Pancreas (tissue), 10 donors: ENCODE measurements at regions not wholly inside any gene's neighbourhood (a gene's known extent, or its start where the extent isn't known, plus 50 kb on each side); places are given as distances from the start of the nearest gene placed in this dataset.

ENCODE experiments used
- ATAC-seq, 4 donors: fragments of 200-7000 bp; cut with Tn5 transposase; one replicate each; pipeline versions ENCODE4 v1.8.0 to v1.9.1; 2020; ENCODE audit warnings: mild to moderate bottlenecking in 4 of 4, moderate library complexity in 4 of 4
- DNase-seq, 6 donors: peaks; one replicate each; pipeline ENCODE4 v3.0.0-alpha.2; 2020
- FAIRE-seq: peaks from 2 replicates; lab custom pipeline; 2012; peaks lifted over from hg19 to GRCh38; lab: Jason Lieb, UNC
- H3K27ac ChIP-seq, 4 donors: fragments of 200-600 bp; sonication (generic); 1 replicate in 3 of 4; 2 replicates in 1 of 4; pipeline versions ENCODE4 v1.5.0 to v1.8.0; 2020
- H3K27me3 ChIP-seq, 4 donors: fragments of 200-600 bp; one replicate each; pipeline ENCODE4 v1.8.0; 2021
- H3K36me3 ChIP-seq, 3 donors: fragments of 200-600 bp; sonication (generic) in 1 of 3; one replicate each; pipeline versions ENCODE4 v1.5.0 to v1.8.0; 2020 to 2021
- H3K4me1 ChIP-seq, 3 donors: fragments of 200-600 bp; one replicate each; pipeline ENCODE4 v1.8.0; 2021
- H3K4me3 ChIP-seq, 4 donors: fragments of 200-600 bp; sonication (generic) in 2 of 4; one replicate each; pipeline versions ENCODE4 v1.5.0 to v1.8.0; 2020 to 2021
- H3K9me3 ChIP-seq, 4 donors: fragments of 200-600 bp; one replicate each; pipeline ENCODE4 v1.8.0; 2021
- WGBS, 2 donors: extraction: QIAGEN DNeasy Blood & Tissue Kit; methylation state at CpG; one replicate each; pipeline ENCODE4 v1.1.7; 2013; 5-methylcytosine and 5-hydroxymethylcytosine counted together
- intact Hi-C, 3 donors: fragments of 100-400 bp; cut with DNase I; formaldehyde crosslinking; loops; one replicate each; pipeline versions ENCODE4 v1.11.1 to v1.14.2; 2022
- TF ChIP-seq, protein P1 (sequence below), 4 donors: fragments of 200-600 bp; sonication (generic) in 3 of 4; IDR thresholded peaks; one replicate each; pipeline versions ENCODE4 v1.5.0 to v1.8.0; 2021; ENCODE audit warnings: antibody characterized with exemption in 4 of 4
- donor health status: healthy with polysubstance abuse.
- donor health status: DM: no; HTN: no; CAD: no; lungs with moderate emphysema.
- donor health status: DM: no; HTN: no; CAD: no.
- donor health status: control.
- donor health status: control.
- donor health status: Bipolar disorder and iron deficiency.
- donor health status: DM: yes; HTN: yes; CAD: no.
- donor health status: DM: no; HTN: no; CAD: no.
- donor health status: DM: no; HTN: no; CAD: no.
- donor health status: DM: yes; HTN: yes; CAD: no.

DNA sequence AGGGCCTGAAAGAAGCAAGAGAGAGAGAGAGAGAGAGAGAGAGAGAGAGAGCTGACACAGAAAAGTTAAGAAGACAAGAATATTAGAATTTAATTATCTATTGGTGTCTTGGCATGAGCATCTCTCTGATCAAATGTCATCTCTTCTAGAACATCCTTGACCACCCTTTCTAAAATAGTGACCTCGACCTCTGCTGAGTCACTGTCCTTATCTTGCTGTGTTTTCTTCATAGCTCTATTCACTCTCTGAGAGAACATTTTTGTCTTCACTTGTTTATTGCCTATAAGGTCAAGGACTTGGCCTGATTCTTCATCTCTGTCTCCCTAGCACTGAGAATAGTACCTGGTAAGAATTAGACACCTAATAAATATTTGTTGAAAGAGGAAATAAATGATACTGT, 383.8 kb upstream of the RPS23 start:
- TF ChIP-seq, protein P1, sequence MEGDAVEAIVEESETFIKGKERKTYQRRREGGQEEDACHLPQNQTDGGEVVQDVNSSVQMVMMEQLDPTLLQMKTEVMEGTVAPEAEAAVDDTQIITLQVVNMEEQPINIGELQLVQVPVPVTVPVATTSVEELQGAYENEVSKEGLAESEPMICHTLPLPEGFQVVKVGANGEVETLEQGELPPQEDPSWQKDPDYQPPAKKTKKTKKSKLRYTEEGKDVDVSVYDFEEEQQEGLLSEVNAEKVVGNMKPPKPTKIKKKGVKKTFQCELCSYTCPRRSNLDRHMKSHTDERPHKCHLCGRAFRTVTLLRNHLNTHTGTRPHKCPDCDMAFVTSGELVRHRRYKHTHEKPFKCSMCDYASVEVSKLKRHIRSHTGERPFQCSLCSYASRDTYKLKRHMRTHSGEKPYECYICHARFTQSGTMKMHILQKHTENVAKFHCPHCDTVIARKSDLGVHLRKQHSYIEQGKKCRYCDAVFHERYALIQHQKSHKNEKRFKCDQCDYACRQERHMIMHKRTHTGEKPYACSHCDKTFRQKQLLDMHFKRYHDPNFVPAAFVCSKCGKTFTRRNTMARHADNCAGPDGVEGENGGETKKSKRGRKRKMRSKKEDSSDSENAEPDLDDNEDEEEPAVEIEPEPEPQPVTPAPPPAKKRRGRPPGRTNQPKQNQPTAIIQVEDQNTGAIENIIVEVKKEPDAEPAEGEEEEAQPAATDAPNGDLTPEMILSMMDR (IDR thresholded peaks at IDR 0.05), result no peak
- intact Hi-C loops, result no loop called here
- Histone ChIP-seq H3K4me3 (no peak overlapping the region), H3K27me3 (no peaks in the 10 kb centered on the region), H3K27ac (no peak overlapping the region), H3K36me3 (no peaks in the 10 kb centered on the region), H3K9me3 (no peaks in the 10 kb centered on the region), H3K4me1 (no peaks in the 10 kb centered on the region)
- ATAC-seq, result no peak
- no peak for FAIRE-seq
- DNase-seq, result no peak
- WGBS, 2 donors, result 61 to 71% methylated on average over 1 of the region's 1 CpG

DNA sequence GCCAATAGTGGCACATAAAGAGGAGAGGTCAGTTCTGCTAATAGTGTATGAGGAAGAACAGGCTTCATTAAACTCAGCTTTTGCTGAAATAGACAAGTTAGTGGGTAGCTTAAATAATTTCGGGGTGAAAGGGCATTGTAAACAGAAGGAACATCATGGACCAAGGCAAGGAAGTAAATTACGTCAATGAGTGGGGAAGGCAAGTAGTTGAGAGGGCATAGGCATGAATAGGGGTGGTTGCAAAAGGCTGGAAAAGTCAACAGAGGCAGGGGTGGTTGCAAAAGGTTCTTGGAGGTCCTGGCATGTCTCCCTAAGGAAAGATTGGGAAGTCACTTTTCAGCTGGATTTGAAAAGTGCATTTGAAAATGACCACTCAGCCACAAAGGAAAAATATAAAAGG, 383.3 kb upstream of the RPS23 start:
- 62 to 83% methylated on average over 2 of the region's 2 CpGs for WGBS, 2 donors
- no peak overlapping the region for H3K4me3 ChIP-seq
- no peaks in the 10 kb centered on the region for H3K27me3 ChIP-seq
- no peak overlapping the region for H3K27ac ChIP-seq
- TF ChIP-seq, protein P1 (IDR thresholded peaks at IDR 0.05), result no peak
- H3K36me3 ChIP-seq, result no peaks in the 10 kb centered on the region
- intact Hi-C loops, result no loop called here
- no peak for ATAC-seq
- no peaks in the 10 kb centered on the region for H3K4me1 ChIP-seq
- DNase-seq, result no peak
- no peak for FAIRE-seq
- no peaks in the 10 kb centered on the region for H3K9me3 ChIP-seq

DNA sequence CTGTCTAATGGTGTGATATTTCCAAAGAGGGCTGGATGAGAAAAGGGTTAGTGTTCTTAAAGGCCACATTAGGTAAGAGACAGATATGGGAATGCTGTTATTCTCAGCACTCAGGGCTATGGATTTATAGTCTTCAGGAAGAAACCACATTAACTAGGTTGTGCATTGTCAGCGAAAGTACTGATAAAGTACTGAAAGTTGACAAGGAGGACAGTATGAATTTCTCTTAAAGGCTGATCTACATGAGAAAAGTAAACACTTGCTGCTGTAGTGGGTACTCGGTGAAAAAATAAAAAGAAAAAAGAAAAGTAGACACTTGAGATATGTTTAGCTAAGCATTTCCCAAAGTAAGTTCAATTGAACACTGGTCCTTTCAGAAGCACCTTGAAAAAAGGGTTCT, 381.0 kb upstream of the RPS23 start:
- 46 to 65% methylated on average over 2 of the region's 2 CpGs for WGBS, 2 donors

DNA sequence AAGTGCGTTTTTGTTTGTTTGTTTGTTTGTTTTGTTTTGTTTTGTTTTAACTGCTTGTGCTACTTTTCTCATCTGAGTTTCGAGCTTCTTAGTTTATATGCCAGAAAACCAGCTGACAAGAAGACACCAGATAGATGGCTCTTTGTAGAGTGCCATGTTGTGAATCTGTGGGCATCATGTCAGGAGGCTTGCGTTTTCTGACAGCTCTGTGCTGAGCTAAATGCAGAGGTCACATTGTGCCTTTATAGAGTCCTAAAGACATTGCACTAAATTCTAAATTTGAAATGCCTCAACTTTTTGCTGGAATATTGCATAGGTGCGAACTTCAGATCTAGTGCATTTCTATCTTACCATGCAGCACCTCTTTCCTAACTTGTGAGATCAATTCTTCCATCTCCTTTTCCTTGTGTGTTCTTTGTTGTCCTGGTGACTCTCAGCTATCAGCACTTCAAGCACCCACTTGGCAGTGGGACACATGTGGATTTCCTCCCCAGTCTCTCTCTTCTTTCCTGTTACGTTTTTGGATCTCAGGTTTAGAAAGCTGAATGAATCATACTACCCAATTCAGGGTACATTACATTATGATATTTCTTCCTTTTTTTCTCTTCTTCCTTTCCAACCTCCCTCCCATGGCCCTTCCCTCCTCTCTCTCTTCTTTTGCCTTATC, 379.0 kb upstream of the RPS23 start:
- TF ChIP-seq, protein P1 (IDR thresholded peaks at IDR 0.05), result no peak
- no peak for DNase-seq
- Histone ChIP-seq H3K9me3 (no peaks in the 10 kb centered on the region), H3K4me1 (no peaks in the 10 kb centered on the region), H3K27me3 (no peaks in the 10 kb centered on the region), H3K27ac (no peak overlapping the region), H3K4me3 (no peak overlapping the region), H3K36me3 (no peaks in the 10 kb centered on the region)
- intact Hi-C loops, result no loop called here
- no peak for FAIRE-seq
- 50 to 71% methylated on average over 5 of the region's 5 CpGs for WGBS, 2 donors
- ATAC-seq, result no peak

More for the DNA sequence above, 381.0 kb upstream of the RPS23 start:
- Histone ChIP-seq H3K9me3 (no peaks in the 10 kb centered on the region), H3K36me3 (no peaks in the 10 kb centered on the region), H3K27ac (no peak overlapping the region), H3K4me1 (no peaks in the 10 kb centered on the region), H3K4me3 (no peak overlapping the region), H3K27me3 (no peaks in the 10 kb centered on the region)
- FAIRE-seq, result no peak
- TF ChIP-seq, protein P1 (IDR thresholded peaks at IDR 0.05), result no peak
- ATAC-seq, result no peak
- intact Hi-C loops, result no loop called here
- DNase-seq, result no peak

DNA sequence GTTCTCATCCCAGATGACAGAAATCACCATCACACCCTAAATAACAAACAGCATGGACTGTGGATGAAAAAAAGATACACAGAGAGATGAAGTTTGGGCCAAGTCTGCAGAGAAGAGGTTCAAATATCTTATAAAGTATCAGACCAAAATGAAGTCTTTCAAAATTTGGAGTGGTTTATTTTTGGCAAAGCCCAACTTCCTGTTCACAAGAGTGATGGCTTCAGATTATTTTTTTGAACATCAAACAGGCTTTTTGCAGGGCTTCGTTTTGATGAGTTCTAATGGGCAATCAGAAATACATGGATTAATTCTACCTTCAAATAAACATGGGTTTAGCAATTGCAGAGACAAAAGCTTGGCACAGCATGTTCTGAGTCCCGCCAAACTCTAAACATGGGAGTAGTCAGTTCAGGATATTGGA, 378.2 kb upstream of the RPS23 start:
- FAIRE-seq, result no peak

More for the DNA sequence above, 378.2 kb upstream of the RPS23 start:
- no peak overlapping the region for H3K4me3 ChIP-seq
- TF ChIP-seq, protein P1 (IDR thresholded peaks at IDR 0.05), result no peak
- no peaks in the 10 kb centered on the region for H3K27me3 ChIP-seq
- no peaks in the 10 kb centered on the region for H3K9me3 ChIP-seq
- DNase-seq, result no peak
- H3K4me1 ChIP-seq, result no peaks in the 10 kb centered on the region
- H3K36me3 ChIP-seq, result no peaks in the 10 kb centered on the region
- ATAC-seq, result no peak
- 44 to 53% methylated on average over 2 of the region's 2 CpGs for WGBS, 2 donors
- H3K27ac ChIP-seq, result no peak overlapping the region
- intact Hi-C loops, result no loop called here
